Esophagus muscularis mucosa (tissue), 3 donors: ENCODE measurements at regions not wholly inside any gene's neighbourhood (a gene's known extent, or its start where the extent isn't known, plus 50 kb on each side); places are given as distances from the start of the nearest gene placed in this dataset.

Experiments used
- CTCF ChIP-seq, 3 experiments: fragments of 200-600 bp in 2 of 3; fragments of 450-650 bp in 1 of 3; sonication (generic) in 2 of 3; IDR thresholded peaks; one replicate each; pipeline ENCODE4 v1.5.1; 2017 to 2019; ENCODE audit warnings: antibody characterized with exemption in 3 of 3, mild to moderate bottlenecking in 2 of 3, moderate library complexity in 1 of 3
- EP300 ChIP-seq: sonication (generic); formaldehyde crosslinking; IDR thresholded peaks from one replicate; pipeline ENCODE4 v1.6.1; 2017; ENCODE audit warnings: antibody characterized with exemption

GRCh38 chr6:168147205-168147738 lies 68.3 kb upstream of the FRMD1 start:
- TF ChIP-seq CTCF (IDR thresholded peaks at IDR 0.05) (no peak), EP300 (no peak)
